Transverse colon (tissue), 4 donors: ENCODE measurements at regions not wholly inside any gene's neighbourhood (a gene's known extent, or its start where the extent isn't known, plus 50 kb on each side); places are given as distances from the start of the nearest gene placed in this dataset.

Experiments used
- DNase-seq: peaks from one replicate; pipeline ENCODE4 v3.0.0-alpha.2; 2019
- H3K27ac ChIP-seq, 4 donors: fragments of 200-600 bp; sonication (generic); 2 replicates each; pipeline ENCODE4 v1.5.1; 2016 to 2018; ENCODE audit warnings: inconsistent platforms in 4 of 4
- H3K27me3 ChIP-seq: fragments of 200-600 bp; sonication (generic); 2 replicates; pipeline ENCODE4 v1.5.1; 2017; ENCODE audit warnings: inconsistent platforms
- H3K36me3 ChIP-seq, 4 donors: fragments of 200-600 bp; sonication (generic); 2 replicates each; pipeline ENCODE4 v1.5.1; 2017 to 2019; ENCODE audit warnings: inconsistent platforms in 4 of 4
- H3K4me1 ChIP-seq, 4 donors: fragments of 200-600 bp; sonication (generic); 2 replicates each; pipeline ENCODE4 v1.5.1; 2017 to 2020; ENCODE audit warnings: inconsistent platforms in 4 of 4
- H3K4me3 ChIP-seq, 4 donors: fragments of 200-600 bp; sonication (generic); 1 replicate in 1 of 4; 2 replicates in 3 of 4; pipeline versions ENCODE4 v1.5.1 to v1.6.1; 2017 to 2019; ENCODE audit warnings: inconsistent platforms in 4 of 4
- H3K9me3 ChIP-seq, 2 donors: fragments of 200-600 bp; sonication (generic); 2 replicates each; pipeline ENCODE4 v1.5.1; 2017 to 2019; ENCODE audit warnings: inconsistent platforms in 2 of 2
- EP300 ChIP-seq: sonication (generic); formaldehyde crosslinking; IDR thresholded peaks from one replicate; pipeline ENCODE4 v1.6.1; 2017; ENCODE audit warnings: antibody characterized with exemption, low read depth
- POLR2A ChIP-seq: fragments of 450-650 bp; IDR thresholded peaks from one replicate; pipeline ENCODE4 v1.6.1; 2016; ENCODE audit warnings: antibody characterized with exemption, mild to moderate bottlenecking, moderate library complexity
- POLR2AphosphoS5 ChIP-seq, 3 donors: sonication (generic); formaldehyde crosslinking; IDR thresholded peaks; one replicate each; pipeline ENCODE4 v1.6.1; 2016; ENCODE audit warnings: antibody characterized with exemption in 3 of 3
- WGBS, 2 donors: methylation state at CpG; one replicate each; pipeline ENCODE4 v1.1.5; 2018; ENCODE audit warnings: low coverage in 1 of 2; 5-methylcytosine and 5-hydroxymethylcytosine counted together
- in situ Hi-C, 4 donors: fragments of 200-750 bp; cut with MboI; loops; one replicate each; pipeline versions ENCODE4 v1.15.0 to v1.15.1; 2017; ENCODE audit warnings: low sequenced_read_pairs in 3 of 4, low pct_ligation_motif_present in 1 of 4, low pct_unique_long_range_greater_than_20kb in 1 of 4
- intact Hi-C: fragments of 100-400 bp; cut with DNase I; formaldehyde crosslinking; loops from one replicate; pipeline ENCODE4 v1.15.1; 2023; ENCODE audit warnings: low total_unique reads
- TF ChIP-seq, protein P1 (sequence below), 5 experiments: fragments of 200-600 bp in 3 of 5; fragments of 450-650 bp in 2 of 5; sonication (generic) in 3 of 5; IDR thresholded peaks; 1 replicate in 2 of 5; 2 replicates in 3 of 5; pipeline ENCODE4 v1.5.1; 2016 to 2017; ENCODE audit warnings: antibody characterized with exemption in 5 of 5, inconsistent platforms in 3 of 5, mild to moderate bottlenecking in 2 of 5, moderate library complexity in 1 of 5

DNA sequence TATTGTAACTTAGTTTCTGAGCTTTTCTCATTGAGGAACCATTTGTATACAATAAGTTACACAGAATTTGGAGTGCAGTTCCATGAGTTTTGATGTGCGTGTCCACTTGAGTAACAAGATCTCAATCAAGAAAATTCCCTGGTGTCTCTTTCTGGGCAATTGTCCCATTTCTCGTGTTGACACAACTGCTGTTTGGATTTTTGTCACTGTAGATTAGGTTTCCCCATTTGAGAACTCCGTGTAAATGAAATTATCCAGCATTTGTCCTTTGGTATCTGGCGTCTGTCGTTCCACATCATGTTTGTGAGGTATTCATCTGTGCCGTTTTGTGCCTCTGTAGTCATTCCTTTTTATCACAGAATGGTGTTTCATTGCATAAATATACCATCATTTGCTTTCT is 547.0 kb downstream of the TBC1D22A start:
- Histone ChIP-seq H3K36me3 (no peaks in the 10 kb centered on the region), H3K27ac (no peak overlapping the region), H3K9me3 (no peaks in the 10 kb centered on the region), H3K4me1 (no peaks in the 10 kb centered on the region), H3K27me3 (peaks cover 5% of the 10 kb centered on the region), H3K4me3 (no peak overlapping the region)
- DNase-seq = no peak
- no peak for TF ChIP-seq EP300
- TF ChIP-seq, protein P1, sequence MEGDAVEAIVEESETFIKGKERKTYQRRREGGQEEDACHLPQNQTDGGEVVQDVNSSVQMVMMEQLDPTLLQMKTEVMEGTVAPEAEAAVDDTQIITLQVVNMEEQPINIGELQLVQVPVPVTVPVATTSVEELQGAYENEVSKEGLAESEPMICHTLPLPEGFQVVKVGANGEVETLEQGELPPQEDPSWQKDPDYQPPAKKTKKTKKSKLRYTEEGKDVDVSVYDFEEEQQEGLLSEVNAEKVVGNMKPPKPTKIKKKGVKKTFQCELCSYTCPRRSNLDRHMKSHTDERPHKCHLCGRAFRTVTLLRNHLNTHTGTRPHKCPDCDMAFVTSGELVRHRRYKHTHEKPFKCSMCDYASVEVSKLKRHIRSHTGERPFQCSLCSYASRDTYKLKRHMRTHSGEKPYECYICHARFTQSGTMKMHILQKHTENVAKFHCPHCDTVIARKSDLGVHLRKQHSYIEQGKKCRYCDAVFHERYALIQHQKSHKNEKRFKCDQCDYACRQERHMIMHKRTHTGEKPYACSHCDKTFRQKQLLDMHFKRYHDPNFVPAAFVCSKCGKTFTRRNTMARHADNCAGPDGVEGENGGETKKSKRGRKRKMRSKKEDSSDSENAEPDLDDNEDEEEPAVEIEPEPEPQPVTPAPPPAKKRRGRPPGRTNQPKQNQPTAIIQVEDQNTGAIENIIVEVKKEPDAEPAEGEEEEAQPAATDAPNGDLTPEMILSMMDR (IDR thresholded peaks at IDR 0.05) = no peak
- no peak for TF ChIP-seq POLR2A
- TF ChIP-seq POLR2AphosphoS5 (IDR thresholded peaks at IDR 0.05) = no peak
- intact Hi-C loops = no loop called here
- in situ Hi-C loops = no loop called here
- WGBS, 2 donors = 69 to 84% methylated on average over 6 of the region's 6 CpGs

DNA sequence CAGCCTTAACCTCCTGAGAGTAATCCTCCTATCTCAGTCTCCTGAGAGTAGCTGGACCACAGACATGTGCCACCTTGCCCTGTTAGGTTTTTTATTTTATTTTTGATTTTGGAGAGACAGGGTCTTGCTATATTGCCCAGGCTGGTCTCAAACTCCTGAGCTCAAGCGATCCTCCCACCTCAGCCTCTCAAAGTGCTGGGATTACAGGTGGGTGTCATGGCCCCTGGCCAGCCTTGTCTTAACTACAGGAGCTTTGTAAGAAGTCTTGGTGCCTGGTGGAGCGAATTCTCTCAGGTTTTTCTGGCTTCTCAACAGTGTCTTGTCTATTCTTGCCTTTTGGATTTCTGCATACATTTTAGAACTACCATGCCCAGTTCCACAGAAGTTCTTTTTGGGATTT is 546.4 kb downstream of the TBC1D22A start:
- in situ Hi-C loops = no loop called here
- H3K27ac ChIP-seq = no peak overlapping the region
- no peak for DNase-seq

DNA sequence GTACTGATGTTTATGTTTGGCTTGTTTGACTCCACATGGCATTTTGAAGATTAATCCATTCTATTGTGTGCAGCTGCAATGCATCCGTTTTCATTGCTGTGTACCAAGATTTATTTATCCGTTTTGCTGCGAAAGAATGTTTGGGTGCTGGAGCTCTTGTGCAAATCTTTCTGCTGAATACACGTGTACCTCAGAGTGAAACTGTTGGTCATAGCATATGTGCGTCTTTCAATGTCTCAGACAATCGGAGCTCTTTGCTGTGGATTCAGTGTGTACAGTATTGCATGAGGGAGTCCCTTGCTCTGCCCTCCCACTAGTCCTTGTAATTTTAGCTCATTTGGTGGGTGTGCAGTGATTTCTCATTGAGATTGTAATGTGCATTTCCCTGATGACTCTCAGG is 545.4 kb downstream of the TBC1D22A start:
- WGBS, 2 donors = 33 to 68% methylated on average over 4 to 6 of the region's 6 CpGs
- H3K4me3 ChIP-seq = no peak overlapping the region
- no peaks in the 10 kb centered on the region for H3K27me3 ChIP-seq
- TF ChIP-seq POLR2AphosphoS5 (IDR thresholded peaks at IDR 0.05) = no peak
- no peak for TF ChIP-seq EP300
- TF ChIP-seq POLR2A = no peak
- TF ChIP-seq, protein P1 (IDR thresholded peaks at IDR 0.05) = no peak
- no peaks in the 10 kb centered on the region for H3K36me3 ChIP-seq
- H3K27ac ChIP-seq = no peak overlapping the region
- H3K9me3 ChIP-seq = no peaks in the 10 kb centered on the region
- DNase-seq = no peak
- in situ Hi-C loops = no loop called here
- intact Hi-C loops = no loop called here
- H3K4me1 ChIP-seq = no peaks in the 10 kb centered on the region

More for the DNA sequence above, 546.4 kb downstream of the TBC1D22A start:
- no peaks in the 10 kb centered on the region for H3K9me3 ChIP-seq
- no peaks in the 10 kb centered on the region for H3K4me1 ChIP-seq
- WGBS, 2 donors = 69% methylated on average over 2 of the region's 2 CpGs; no CpG with 5 or more reads in 1 of the 2 donors
- H3K4me3 ChIP-seq = no peak overlapping the region
- no peak for TF ChIP-seq POLR2AphosphoS5 (IDR thresholded peaks at IDR 0.05)
- no peaks in the 10 kb centered on the region for H3K36me3 ChIP-seq
- intact Hi-C loops = no loop called here
- no peaks in the 10 kb centered on the region for H3K27me3 ChIP-seq

DNA sequence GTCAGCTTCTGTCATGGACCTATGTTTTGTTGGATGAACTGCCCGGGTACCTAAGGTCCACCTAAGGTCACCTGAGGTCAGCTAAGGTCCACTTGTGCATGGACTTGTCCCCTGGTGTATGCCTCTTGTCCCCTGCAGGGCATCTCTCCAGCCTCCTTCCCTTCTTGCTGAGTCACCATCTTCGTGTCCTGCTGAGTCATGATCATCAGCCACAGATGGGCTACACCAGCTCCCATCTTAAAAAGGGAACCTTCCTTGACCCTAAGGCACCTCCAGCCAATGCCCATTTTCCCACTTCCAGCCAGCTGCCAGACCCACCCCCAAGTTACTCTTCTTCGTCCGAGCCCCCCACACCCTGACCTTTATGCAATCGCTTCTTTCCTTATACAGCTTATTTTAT is 544.9 kb downstream of the TBC1D22A start:
- Histone ChIP-seq H3K27ac (no peak overlapping the region), H3K4me3 (no peak overlapping the region), H3K27me3 (no peaks in the 10 kb centered on the region), H3K9me3 (no peaks in the 10 kb centered on the region), H3K36me3 (no peaks in the 10 kb centered on the region), H3K4me1 (no peaks in the 10 kb centered on the region)
- intact Hi-C loops (no loop called here), in situ Hi-C loops (no loop called here)
- DNase-seq = no peak
- TF ChIP-seq, protein P1 (IDR thresholded peaks at IDR 0.05) = no peak
- TF ChIP-seq POLR2A (no peak), POLR2AphosphoS5 (IDR thresholded peaks at IDR 0.05) (no peak), EP300 (no peak)
- WGBS, 2 donors = 57 to 65% methylated on average over 4 to 5 of the region's 5 CpGs

DNA sequence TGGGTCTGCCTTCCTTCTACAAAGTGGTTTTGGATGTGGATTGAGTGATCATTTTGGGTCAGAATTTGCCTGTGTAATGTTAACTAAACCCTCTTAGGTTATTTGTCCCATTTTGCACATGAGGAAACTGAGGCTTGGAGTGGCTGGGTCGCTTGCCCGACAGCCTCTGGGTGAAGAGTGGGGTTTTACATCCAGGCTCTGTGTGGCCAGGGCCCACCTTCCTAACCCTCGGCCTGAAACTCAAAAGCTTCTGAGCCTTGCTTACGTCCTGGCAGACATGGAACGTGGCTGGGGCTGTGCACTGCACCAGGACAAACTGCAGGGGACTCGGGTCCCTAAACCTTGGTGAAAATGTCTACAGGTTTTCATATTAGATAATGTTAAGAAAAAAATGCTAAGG is 542.4 kb downstream of the TBC1D22A start:
- TF ChIP-seq POLR2A = no peak
- no peak for TF ChIP-seq EP300
- TF ChIP-seq, protein P1 (IDR thresholded peaks at IDR 0.05) = no peak
- no peak for TF ChIP-seq POLR2AphosphoS5 (IDR thresholded peaks at IDR 0.05)
- DNase-seq = no peak
- Histone ChIP-seq H3K36me3 (no peaks in the 10 kb centered on the region), H3K27me3 (no peaks in the 10 kb centered on the region), H3K9me3 (no peaks in the 10 kb centered on the region), H3K4me3 (no peak overlapping the region), H3K4me1 (no peaks in the 10 kb centered on the region), H3K27ac (no peak overlapping the region)
- 87% methylated on average over 6 of the region's 6 CpGs; no CpG with 5 or more reads in 1 of the 2 donors for WGBS, 2 donors
- intact Hi-C loops (no loop called here), in situ Hi-C loops (no loop called here)
